ENCODE measurements at regions not wholly inside any gene's neighbourhood (a gene's known extent, or its start where the extent isn't known, plus 50 kb on each side); places are given as distances from the start of the nearest gene placed in this dataset.

GRCh38 chr13:22218797-22219196 lies 547.9 kb downstream of the FGF9 start:
- no peaks in the 10 kb centered on the region for H4K20me1 ChIP-seq (replicated peaks; ENCODE audit: control insufficient read depth, extremely low read depth, insufficient read depth, low read length)
- FAIRE-seq (no peak), DNase-seq (ENCODE audit: low read depth, low spot score) (no peak)
- H3K4me2 ChIP-seq (ENCODE audit: insufficient read depth, low read length) = no peak overlapping the region
- H3K4me1 ChIP-seq (ENCODE audit: control insufficient read depth, extremely low read depth, insufficient read depth, low read length) = no peaks in the 10 kb centered on the region
- H3K9me3 ChIP-seq (replicated peaks; ENCODE audit: control insufficient read depth, insufficient read depth, low read length) = peaks cover 14% of the 10 kb centered on the region
- no peaks in the 10 kb centered on the region for H3K79me2 ChIP-seq (ENCODE audit: control insufficient read depth, insufficient read depth, low read length)
- TF ChIP-seq FOS (IDR thresholded peaks at IDR 0.05; ENCODE audit: borderline replicate concordance, insufficient read depth, low read length) = no peak
- no peak for TF ChIP-seq JUN (IDR thresholded peaks at IDR 0.05; ENCODE audit: borderline replicate concordance, insufficient read depth, insufficient read length, low read depth)
- TF ChIP-seq CTCF (IDR thresholded peaks at IDR 0.05; ENCODE audit: extremely low read depth in 1 of 2, insufficient read depth in 1 of 2, low read depth in 1 of 2, low read length in 2 of 2) = no peak
- no peak for TF ChIP-seq MYC (IDR thresholded peaks at IDR 0.05; ENCODE audit: low read depth, low read length)
- no peak for TF ChIP-seq POLR2A (IDR thresholded peaks at IDR 0.05; ENCODE audit: low read depth, low read length)
- no peak for TF ChIP-seq POLR2AphosphoS5 (IDR thresholded peaks at IDR 0.05; ENCODE audit: insufficient read depth, low read depth, low read length)
- TF ChIP-seq GATA2 (IDR thresholded peaks at IDR 0.05; ENCODE audit: insufficient read depth, insufficient read length, low read depth, low read length) = no peak
- no peak for TF ChIP-seq MAX (IDR thresholded peaks at IDR 0.05; ENCODE audit: insufficient read depth, insufficient read length)
- TF ChIP-seq EZH2 (IDR thresholded peaks at IDR 0.05; ENCODE audit: borderline replicate concordance, low read depth, low read length, severe bottlenecking) = no peak
- no peaks in the 10 kb centered on the region for H3K36me3 ChIP-seq (ENCODE audit: control insufficient read depth in 2 of 2, extremely low read depth in 1 of 2, insufficient read depth in 2 of 2, low read length in 2 of 2)
- intact Hi-C loops (cut with micrococcal nuclease) = no loop called here
- dilution Hi-C loops (cut with MboI; ENCODE audit: extremely low pct_ligation_motif_present, low sequenced_read_pairs) = no loop called here
- POLR2A ChIA-PET = no interaction called here
- H2AFZ ChIP-seq (ENCODE audit: low read depth, low read length) = no peak overlapping the region
- no peak overlapping the region for H3K9ac ChIP-seq (replicated peaks; ENCODE audit: extremely low read depth, insufficient read depth, low read length)
- BruUV-seq (replicated peaks) = no TSS peak
- CTCF ChIA-PET = no interaction called here
- no peaks in the 10 kb centered on the region for H3K27me3 ChIP-seq (ENCODE audit: control insufficient read depth in 2 of 2, insufficient read depth in 2 of 2, low read length in 2 of 2)
- H3K27ac ChIP-seq (ENCODE audit: insufficient read depth, low read depth, low read length) = no peak overlapping the region
- H3K4me3 ChIP-seq (replicated peaks in 1 of 3; ENCODE audit: insufficient read depth in 1 of 3, low read depth in 1 of 3, low read length in 3 of 3) = no peak overlapping the region
- no peaks in the 10 kb centered on the region for H3K9me1 ChIP-seq (replicated peaks; ENCODE audit: control insufficient read depth, extremely low read depth, insufficient read depth, low read length)

All from endothelial cell of umbilical vein (primary cell).